ENCODE measurements at regions not wholly inside any gene's neighbourhood (a gene's known extent, or its start where the extent isn't known, plus 50 kb on each side); places are given as distances from the start of the nearest gene placed in this dataset.

DNA sequence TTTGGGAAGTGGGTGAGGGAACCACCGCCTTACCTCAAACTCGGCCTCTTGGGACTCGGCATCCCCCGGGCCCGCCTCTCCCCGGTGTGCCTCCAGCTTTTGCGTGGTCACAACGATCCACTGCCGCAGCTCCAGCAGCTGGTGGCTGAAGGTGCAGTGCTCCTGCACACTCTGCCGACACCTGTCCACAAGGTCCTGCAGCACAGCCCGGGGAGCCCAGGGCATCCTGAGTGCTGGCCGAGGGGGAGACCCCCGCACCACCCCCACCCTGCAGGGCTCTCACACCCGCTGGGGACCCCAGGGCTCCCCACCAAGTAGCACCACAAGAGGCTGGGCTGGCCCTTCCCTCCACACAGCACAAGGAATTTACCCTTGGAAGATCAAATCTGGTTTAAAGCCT, 76.6 kb downstream of the SYNE3 start:
- Histone ChIP-seq H3K4me1 (ENCODE audit: control insufficient read depth, insufficient read depth, low read length) (no peaks in the 10 kb centered on the region), H3K9me3 (ENCODE audit: control insufficient read depth, insufficient read depth, low read depth, low read length) (no peaks in the 10 kb centered on the region), H3K4me3 (ENCODE audit: low read depth, low read length) (no peak overlapping the region), H3K27ac (ENCODE audit: extremely low read depth, low read depth, low read length) (no peak overlapping the region), H3K36me3 (ENCODE audit: control insufficient read depth in 2 of 2, insufficient read depth in 1 of 2, low read length in 2 of 2) (peaks cover 0 to 7% of the 10 kb centered on the region in 2 experiments; a peak in 1 of 3 replicates)
- POLR2A ChIA-PET: no interaction called here
- TF ChIP-seq ZNF266 (tag by site-specific recombination; IDR thresholded peaks at IDR 0.05; ENCODE audit: low read depth) (no peak), KLF1 (tag by site-specific recombination; IDR thresholded peaks at IDR 0.05) (no peak), ZNF791 (tag by site-specific recombination; IDR thresholded peaks at IDR 0.05) (no peak), ZNF48 (tag by site-specific recombination; IDR thresholded peaks at IDR 0.05) (no peak)
- CTCF ChIA-PET: interaction anchor here (0.6 to 7.4 kb wide), 5 partner anchors 7 to 87 kb away, joined by 3 to 104 read pairs (median 4); partner anchors contain the start of gene SYNE3

DNA sequence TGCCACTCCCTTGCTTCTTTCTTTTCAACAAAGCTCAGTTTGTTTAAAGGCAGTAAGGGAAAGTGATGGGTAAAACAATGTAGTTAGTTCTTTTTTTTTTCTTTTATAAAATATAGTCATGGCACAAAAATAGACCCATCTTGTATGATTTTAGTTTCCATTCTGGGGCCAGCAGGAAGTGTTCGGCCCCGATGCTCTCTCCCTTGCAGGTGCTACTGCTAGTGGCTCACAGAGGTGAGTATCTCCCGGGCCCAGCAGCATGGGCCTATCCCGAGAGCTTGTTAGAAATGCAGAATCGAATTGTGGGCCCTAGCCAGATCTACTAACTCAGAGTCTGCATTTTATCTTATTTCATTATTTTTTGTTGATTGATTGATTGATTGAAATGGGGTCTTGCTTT, 78.7 kb downstream of the SYNE3 start:
- H3K27ac ChIP-seq (ENCODE audit: extremely low read depth, low read depth, low read length): no peak overlapping the region
- CTCF ChIA-PET: interaction anchor here (0.7 kb wide), 3 partner anchors 95 to 634 kb away, joined by 3 read pairs; no protein-coding TSS in a partner anchor
- no peak for TF ChIP-seq MEIS1 (CRISPR knock-in tag; IDR thresholded peaks at IDR 0.05; ENCODE audit: borderline replicate concordance)
- TF ChIP-seq, protein P1, sequence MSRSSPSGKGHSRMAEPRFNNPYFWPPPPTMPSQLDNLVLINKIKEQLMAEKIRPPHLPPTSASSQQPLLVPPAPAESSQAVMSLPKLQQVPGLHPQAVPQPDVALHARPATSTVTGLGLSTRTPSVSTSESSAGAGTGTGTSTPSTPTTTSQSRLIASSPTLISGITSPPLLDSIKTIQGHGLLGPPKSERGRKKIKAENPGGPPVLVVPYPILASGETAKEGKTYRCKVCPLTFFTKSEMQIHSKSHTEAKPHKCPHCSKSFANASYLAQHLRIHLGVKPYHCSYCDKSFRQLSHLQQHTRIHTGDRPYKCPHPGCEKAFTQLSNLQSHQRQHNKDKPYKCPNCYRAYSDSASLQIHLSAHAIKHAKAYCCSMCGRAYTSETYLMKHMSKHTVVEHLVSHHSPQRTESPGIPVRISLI (tag by site-specific recombination; IDR thresholded peaks at IDR 0.05): no peak
- TF ChIP-seq SETDB1 (IDR thresholded peaks at IDR 0.05; ENCODE audit: insufficient read length, low read length): no peak
- TF ChIP-seq ZBTB1 (tag by site-specific recombination; IDR thresholded peaks at IDR 0.05): no peak
- TF ChIP-seq, protein P2, sequence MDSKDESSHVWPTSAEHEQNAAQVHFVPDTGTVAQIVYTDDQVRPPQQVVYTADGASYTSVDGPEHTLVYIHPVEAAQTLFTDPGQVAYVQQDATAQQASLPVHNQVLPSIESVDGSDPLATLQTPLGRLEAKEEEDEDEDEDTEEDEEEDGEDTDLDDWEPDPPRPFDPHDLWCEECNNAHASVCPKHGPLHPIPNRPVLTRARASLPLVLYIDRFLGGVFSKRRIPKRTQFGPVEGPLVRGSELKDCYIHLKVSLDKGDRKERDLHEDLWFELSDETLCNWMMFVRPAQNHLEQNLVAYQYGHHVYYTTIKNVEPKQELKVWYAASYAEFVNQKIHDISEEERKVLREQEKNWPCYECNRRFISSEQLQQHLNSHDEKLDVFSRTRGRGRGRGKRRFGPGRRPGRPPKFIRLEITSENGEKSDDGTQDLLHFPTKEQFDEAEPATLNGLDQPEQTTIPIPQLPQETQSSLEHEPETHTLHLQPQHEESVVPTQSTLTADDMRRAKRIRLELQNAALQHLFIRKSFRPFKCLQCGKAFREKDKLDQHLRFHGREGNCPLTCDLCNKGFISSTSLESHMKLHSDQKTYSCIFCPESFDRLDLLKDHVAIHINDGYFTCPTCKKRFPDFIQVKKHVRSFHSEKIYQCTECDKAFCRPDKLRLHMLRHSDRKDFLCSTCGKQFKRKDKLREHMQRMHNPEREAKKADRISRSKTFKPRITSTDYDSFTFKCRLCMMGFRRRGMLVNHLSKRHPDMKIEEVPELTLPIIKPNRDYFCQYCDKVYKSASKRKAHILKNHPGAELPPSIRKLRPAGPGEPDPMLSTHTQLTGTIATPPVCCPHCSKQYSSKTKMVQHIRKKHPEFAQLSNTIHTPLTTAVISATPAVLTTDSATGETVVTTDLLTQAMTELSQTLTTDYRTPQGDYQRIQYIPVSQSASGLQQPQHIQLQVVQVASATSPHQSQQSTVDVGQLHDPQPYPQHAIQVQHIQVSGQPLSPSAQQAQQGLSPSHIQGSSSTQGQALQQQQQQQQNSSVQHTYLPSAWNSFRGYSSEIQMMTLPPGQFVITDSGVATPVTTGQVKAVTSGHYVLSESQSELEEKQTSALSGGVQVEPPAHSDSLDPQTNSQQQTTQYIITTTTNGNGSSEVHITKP (tag by site-specific recombination; IDR thresholded peaks at IDR 0.05): no peak
- TF ChIP-seq ZBTB20 (tag by site-specific recombination; IDR thresholded peaks at IDR 0.05): no peak
- no peak for TF ChIP-seq GLI4 (tag by site-specific recombination; IDR thresholded peaks at IDR 0.05)
- TF ChIP-seq ZNF791 (tag by site-specific recombination; IDR thresholded peaks at IDR 0.05): no peak
- TF ChIP-seq ZNF155 (tag by site-specific recombination; IDR thresholded peaks at IDR 0.05): no peak
- TF ChIP-seq SP7 (tag by site-specific recombination; IDR thresholded peaks at IDR 0.05): no peak
- no peaks in the 10 kb centered on the region for H3K9me3 ChIP-seq (ENCODE audit: control insufficient read depth, insufficient read depth, low read depth, low read length)
- peaks cover 0 to 7% of the 10 kb centered on the region in 2 experiments; a peak in 1 of 3 replicates for H3K36me3 ChIP-seq (ENCODE audit: control insufficient read depth in 2 of 2, insufficient read depth in 1 of 2, low read length in 2 of 2)
- no peaks in the 10 kb centered on the region for H3K4me1 ChIP-seq (ENCODE audit: control insufficient read depth, insufficient read depth, low read length)
- H3K4me3 ChIP-seq (ENCODE audit: low read depth, low read length): no peak overlapping the region
- POLR2A ChIA-PET: no interaction called here

DNA sequence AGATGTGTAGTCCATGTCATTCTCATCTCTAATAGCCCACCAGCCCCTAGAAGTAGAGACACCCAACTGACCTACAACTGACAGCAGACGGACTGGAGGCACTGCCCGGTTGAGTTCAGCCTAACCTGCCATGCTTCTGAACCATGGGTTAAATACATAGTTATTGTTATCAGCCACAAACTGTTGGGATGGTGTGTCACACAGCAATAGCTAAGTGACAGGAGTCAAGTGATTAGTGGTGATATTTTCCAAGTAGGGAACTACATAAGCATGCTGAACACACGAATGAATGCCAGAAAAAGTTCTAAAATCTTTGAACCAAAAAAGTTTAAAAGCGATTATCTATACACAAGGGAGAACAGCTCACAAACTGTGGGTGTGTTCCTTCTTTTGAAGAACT, 80.1 kb downstream of the SYNE3 start:
- peaks cover 0 to 7% of the 10 kb centered on the region in 2 experiments; a peak in 1 of 3 replicates for H3K36me3 ChIP-seq (ENCODE audit: control insufficient read depth in 2 of 2, insufficient read depth in 1 of 2, low read length in 2 of 2)
- POLR2A ChIA-PET: no interaction called here
- TF ChIP-seq ZNF664 (tag by site-specific recombination; IDR thresholded peaks at IDR 0.05) (no peak), ZNF10 (tag by site-specific recombination; IDR thresholded peaks at IDR 0.05) (no peak), ZNF585B (tag by site-specific recombination; IDR thresholded peaks at IDR 0.05) (no peak), ZNF366 (tag by site-specific recombination; conservative IDR thresholded peaks at IDR 0.05) (no peak), ZNF677 (tag by site-specific recombination; IDR thresholded peaks at IDR 0.05) (no peak), ZNF558 (tag by site-specific recombination; IDR thresholded peaks at IDR 0.05) (no peak), ZNF341 (tag by site-specific recombination; IDR thresholded peaks at IDR 0.05; ENCODE audit: low read depth) (no peak), ZNF174 (tag by site-specific recombination; IDR thresholded peaks at IDR 0.05) (no peak)
- TF ChIP-seq, protein P3, sequence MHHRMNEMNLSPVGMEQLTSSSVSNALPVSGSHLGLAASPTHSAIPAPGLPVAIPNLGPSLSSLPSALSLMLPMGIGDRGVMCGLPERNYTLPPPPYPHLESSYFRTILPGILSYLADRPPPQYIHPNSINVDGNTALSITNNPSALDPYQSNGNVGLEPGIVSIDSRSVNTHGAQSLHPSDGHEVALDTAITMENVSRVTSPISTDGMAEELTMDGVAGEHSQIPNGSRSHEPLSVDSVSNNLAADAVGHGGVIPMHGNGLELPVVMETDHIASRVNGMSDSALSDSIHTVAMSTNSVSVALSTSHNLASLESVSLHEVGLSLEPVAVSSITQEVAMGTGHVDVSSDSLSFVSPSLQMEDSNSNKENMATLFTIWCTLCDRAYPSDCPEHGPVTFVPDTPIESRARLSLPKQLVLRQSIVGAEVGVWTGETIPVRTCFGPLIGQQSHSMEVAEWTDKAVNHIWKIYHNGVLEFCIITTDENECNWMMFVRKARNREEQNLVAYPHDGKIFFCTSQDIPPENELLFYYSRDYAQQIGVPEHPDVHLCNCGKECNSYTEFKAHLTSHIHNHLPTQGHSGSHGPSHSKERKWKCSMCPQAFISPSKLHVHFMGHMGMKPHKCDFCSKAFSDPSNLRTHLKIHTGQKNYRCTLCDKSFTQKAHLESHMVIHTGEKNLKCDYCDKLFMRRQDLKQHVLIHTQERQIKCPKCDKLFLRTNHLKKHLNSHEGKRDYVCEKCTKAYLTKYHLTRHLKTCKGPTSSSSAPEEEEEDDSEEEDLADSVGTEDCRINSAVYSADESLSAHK (tag by site-specific recombination; IDR thresholded peaks at IDR 0.05): no peak
- CTCF ChIA-PET: interaction anchor here (1.3 to 1.6 kb wide), 3 partner anchors 8 to 91 kb away, joined by 4 to 5 read pairs (median 4); no protein-coding TSS in a partner anchor
- no peak overlapping the region for H3K27ac ChIP-seq (ENCODE audit: extremely low read depth, low read depth, low read length)
- H3K9me3 ChIP-seq (ENCODE audit: control insufficient read depth, insufficient read depth, low read depth, low read length): no peaks in the 10 kb centered on the region
- H3K4me3 ChIP-seq (ENCODE audit: low read depth, low read length): no peak overlapping the region
- no peaks in the 10 kb centered on the region for H3K4me1 ChIP-seq (ENCODE audit: control insufficient read depth, insufficient read depth, low read length)

All from HEK293 (cell line).